GM12892 (cell line): ENCODE measurements at regions not wholly inside any gene's neighbourhood (a gene's known extent, or its start where the extent isn't known, plus 50 kb on each side); places are given as distances from the start of the nearest gene placed in this dataset.

ENCODE experiments used
- POLR2A ChIP-seq: IDR thresholded peaks from 2 replicates; pipeline ENCODE4 v1.6.1; 2011; ENCODE audit warnings: low read depth, low read length, control low read depth
- POLR2AphosphoS5 ChIP-seq: IDR thresholded peaks from 2 replicates; pipeline ENCODE4 v1.6.1; 2011; ENCODE audit warnings: low read depth, low read length, control low read depth
- TAF1 ChIP-seq: IDR thresholded peaks from 2 replicates; pipeline ENCODE4 v1.6.1; 2011; ENCODE audit warnings: low read depth, mild to moderate bottlenecking, control low read depth, low read length, borderline replicate concordance

DNA sequence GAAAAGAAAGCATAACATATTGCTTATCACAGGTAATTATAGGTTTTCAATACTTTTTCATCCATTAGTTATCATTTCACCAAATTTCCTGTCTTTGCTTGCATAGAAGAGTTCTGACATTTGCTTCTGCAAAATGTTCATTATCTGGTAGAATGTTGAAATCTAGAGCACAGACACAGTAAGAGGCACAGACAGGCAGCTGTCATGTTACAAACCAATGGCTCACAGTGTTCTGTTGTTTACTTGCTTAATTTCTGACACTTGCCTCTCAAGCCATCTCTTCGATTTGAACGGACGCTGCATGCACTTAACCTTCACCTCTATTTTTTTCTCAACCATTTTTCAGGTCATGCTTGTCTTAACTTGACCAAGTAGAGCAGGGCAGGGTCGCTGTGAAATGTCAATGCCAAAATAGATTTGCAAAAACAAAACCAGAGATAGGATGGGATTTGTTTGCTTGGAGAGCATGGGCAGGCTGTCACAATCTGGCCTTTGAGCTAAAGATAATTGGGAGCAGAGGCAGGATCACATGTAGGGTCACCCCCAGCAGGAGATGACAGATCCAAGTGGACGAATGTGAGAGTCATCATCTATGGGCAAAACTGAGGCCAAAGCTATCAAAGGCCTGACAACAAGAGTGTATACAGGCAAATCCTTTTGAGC is 292.3 kb downstream of the SMARCA1 start:
- no peak for TF ChIP-seq TAF1
- TF ChIP-seq POLR2A, result no peak
- no peak for TF ChIP-seq POLR2AphosphoS5
